Peyer's patch (tissue), 4 donors: ENCODE measurements at regions not wholly inside any gene's neighbourhood (a gene's known extent, or its start where the extent isn't known, plus 50 kb on each side); places are given as distances from the start of the nearest gene placed in this dataset.

Experiments
- CTCF ChIP-seq, 6 experiments: fragments of 450-650 bp in 4 of 6; fragments of 200-600 bp in 2 of 6; sonication (generic) in 1 of 6; IDR thresholded peaks; one replicate each; pipeline ENCODE4 v1.5.1; 2017 to 2019; ENCODE audit warnings: antibody characterized with exemption in 6 of 6, mild to moderate bottlenecking in 3 of 6, moderate library complexity in 1 of 6
- POLR2A ChIP-seq, 2 donors: fragments of 450-650 bp; IDR thresholded peaks; one replicate each; pipeline ENCODE4 v1.5.1; 2017; ENCODE audit warnings: antibody characterized with exemption in 2 of 2, mild to moderate bottlenecking in 2 of 2, moderate library complexity in 2 of 2

- TF ChIP-seq CTCF (IDR thresholded peaks at IDR 0.05) (no peak), POLR2A (IDR thresholded peaks at IDR 0.05) (no peak)
Measured at GRCh38 chr13:85618521-85618920, 180.7 kb downstream of the SLITRK6 start.
